SW480 (cell line): ENCODE measurements at regions not wholly inside any gene's neighbourhood (a gene's known extent, or its start where the extent isn't known, plus 50 kb on each side); places are given as distances from the start of the nearest gene placed in this dataset.

Experiments used
- DNase-seq: peaks from one replicate; pipeline ENCODE4 v3.0.0-alpha.2; 2016; ENCODE audit warnings: low spot score

DNA sequence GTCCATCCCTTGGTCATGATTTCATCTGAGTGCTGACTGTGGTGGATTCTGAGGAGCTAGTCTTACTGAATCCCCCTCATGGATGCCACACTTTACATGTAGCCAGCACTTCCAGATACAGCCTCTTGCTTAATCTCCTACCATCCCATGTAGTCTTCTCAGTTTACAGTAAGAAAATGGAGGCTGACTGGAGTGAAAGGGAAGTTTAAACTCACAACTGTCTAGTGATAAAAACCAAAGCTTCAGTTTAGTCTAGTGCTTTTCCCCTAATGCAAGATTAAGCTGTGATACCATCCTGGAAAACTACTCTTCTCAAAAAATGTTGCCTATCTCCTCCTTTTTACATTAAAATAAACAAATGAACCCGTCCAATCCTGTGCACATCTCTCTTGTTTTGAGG is 146.8 kb upstream of the HES1 start:
- no peak for DNase-seq

GRCh38 chr3:193991666-193992424 is 144.1 kb upstream of the HES1 start:
- no peak for DNase-seq

GRCh38 chr3:193992425-193993037 is 143.4 kb upstream of the HES1 start:
- no peak for DNase-seq

DNA sequence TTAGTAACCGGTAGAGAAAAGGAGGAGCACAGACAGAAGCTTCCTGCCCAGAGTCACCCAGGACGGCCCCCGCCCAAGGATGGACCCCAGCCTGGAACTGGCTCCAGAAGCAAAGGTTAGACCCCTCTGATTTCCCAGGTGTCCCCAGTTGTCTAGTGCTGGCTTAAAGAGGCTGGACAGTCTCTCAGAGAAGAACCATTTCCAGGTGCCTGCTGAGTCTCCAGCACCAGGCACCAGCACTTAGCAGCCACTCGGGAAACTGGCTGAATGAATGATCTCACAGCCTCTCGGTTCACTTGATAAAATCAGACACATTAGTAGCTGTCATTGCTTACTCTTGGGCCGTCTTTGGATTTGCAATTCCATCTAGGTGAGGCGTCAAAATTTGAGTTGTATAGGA is 139.7 kb upstream of the HES1 start:
- no peak for DNase-seq

- DNase-seq, result no peak
Observed at GRCh38 chr3:193996641-193997089, 139.3 kb upstream of the HES1 start.

DNA sequence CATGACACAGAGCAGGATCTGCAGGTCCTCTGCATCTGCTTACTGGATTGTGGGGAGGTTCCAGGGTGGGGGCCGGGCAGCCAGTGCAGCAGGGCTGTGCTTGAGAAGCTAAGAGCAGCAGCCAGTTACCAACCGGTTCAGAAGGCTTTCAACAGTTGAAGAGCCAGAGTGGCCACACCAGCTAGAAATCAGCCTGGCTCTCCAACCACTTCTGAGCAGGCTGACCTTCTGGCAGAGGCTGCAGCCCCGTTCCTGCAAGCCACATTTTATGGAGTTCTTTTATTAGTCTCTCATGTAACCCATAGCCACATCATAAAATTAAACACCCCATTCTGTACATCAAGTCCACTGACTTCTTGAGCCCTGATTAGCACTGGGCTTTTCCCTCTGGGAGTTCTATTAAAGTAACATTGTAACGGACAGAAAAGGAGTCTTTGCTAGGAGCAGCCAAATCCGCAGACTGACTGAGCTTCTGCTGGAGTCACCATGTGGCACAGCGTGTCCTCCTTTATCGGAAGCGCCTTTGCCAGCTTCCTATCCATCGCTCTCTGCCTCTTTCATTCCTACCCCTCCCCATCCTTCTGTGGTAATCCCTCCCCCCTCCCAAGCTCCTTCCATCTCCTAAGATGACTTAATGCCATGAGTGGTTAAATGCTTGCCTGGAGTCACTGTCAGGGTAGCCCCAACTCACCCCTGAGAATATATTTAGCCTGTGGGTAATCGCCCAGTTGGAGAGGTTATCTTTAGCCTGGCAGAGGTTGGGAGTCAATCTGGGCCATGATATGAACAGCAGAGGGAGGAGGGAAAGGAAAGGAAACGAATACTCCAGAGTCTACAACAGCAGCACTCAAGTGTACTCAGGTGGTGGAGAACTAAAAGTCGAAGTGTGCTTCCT is 138.5 kb upstream of the HES1 start:
- DNase-seq, result no peak

DNA sequence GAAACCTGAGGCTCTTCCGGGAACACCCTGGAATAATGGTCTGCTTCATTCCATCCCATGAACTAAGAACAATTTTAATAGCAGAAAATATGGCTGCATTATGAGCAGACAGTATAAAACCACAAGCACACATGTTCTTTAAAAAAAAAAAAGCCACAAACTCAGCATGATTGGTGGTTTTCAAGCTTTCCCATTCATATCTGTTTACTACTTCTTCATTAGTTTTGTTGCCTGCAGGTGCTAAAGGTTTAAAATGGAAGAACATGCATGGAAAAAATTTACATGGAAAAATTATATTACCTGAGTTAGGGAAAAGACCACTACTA is 137.9 kb upstream of the HES1 start:
- peak; percentile 17 for DNase-seq

GRCh38 chr3:193998628-193999195 is 137.2 kb upstream of the HES1 start:
- no peak for DNase-seq

DNA sequence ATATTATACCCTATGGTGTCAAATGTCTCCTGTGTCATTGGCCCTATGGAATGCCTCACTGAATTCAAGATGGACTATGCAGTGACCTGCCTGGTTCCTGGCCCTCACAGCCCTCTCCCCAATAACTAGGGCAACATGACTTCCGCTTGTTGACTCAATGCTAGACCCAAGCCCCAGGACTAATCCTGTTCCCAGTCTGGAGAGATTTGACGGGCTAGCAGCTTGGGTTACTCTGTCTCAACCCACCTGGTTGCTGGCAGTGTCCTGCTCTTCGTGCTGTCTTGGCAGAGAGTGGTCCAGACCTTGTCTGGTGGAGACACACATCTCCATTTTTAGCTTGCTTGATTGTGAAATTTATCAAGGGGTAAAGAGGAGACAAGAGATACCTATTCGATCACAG is 135.8 kb upstream of the HES1 start:
- DNase-seq, result no peak

- DNase-seq, result no peak
Observed at GRCh38 chr3:194000712-194001111, 135.2 kb upstream of the HES1 start.

DNA sequence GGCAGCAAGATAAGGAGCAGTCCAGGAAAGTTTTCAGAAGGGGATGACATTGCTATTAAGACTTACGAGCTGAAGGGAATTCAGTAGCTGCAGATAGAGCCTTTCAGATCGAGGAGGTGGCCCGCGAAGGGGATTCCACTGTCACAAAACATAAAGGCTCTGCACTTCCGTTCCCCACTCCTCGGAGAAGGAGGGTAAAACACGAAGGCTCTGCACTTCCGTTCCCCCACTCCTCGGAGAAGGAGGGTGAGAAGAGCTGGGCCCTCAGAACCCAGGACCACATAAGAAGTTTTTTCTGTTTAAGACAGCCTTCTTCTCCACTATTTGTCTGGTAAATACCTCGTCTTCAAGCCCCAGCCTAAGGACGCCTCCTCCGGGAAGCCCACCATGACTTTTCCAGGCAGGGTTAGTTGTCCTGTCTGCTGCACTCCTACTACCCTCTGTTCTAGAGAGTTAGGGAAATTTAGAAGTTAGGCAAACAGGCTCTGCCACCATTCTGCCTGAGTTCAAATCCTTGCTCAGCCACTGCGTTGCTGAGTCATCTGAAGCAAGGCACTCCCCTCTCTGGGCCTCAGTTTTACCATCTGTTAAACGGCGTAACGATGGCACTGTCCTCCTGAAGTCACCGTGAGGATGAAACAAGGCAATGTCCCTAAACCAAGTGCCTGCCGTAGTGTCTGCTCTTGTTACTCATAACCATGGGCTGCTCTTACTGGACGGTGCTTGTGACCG is 134.1 kb upstream of the HES1 start:
- no peak for DNase-seq

- DNase-seq, result peak; percentile 96
Observed at GRCh38 chr3:194003114-194004057, 132.6 kb upstream of the HES1 start.

DNA sequence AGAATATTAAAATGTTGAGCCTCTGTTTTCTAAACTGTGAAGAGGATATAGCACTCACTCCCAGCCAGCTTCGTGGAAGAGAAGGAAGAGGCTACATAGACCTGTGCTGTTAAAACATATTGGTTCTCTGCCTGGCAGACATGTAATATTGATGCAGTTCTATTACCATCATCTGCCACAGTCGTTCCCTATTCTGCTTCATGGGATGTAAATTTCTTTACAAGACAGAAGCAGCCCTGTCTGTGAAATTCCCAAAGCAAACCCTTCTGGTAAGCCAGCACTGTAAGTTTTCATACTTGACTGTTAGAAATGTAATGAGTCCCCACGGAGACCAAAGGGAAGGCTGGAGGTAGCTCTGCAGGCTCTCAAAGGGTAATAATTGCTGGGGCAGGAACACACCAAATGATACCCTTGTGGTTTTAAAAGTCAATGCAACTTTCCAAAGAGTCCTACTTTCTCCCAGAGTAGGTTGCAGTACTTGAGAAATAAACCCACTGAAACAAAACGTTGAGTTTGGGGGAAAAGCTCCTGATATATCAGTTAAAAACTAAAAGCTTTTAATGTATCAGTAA is 129.9 kb upstream of the HES1 start:
- DNase-seq, result no peak

GRCh38 chr3:194007592-194008337 is 128.2 kb upstream of the HES1 start:
- DNase-seq, result no peak

DNA sequence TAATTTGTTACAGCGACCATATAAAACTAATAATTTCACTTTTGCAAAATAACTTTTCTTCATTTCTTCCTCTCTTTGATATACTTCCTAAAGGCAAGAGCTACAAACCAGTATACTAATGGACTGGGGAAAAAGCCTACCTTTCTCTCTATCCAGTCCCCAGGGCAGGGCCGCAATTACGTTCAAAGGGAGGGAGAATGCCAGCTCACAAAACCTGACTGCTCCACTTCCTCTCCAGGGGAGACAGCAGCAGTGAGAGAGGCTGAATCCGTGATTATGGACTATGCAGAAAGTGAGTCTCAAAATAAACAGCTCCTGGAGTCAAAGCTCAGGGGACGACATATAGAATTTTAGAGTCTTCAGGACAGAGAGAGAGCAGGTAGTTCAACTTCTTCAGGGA is 126.9 kb upstream of the HES1 start:
- DNase-seq, result no peak

DNA sequence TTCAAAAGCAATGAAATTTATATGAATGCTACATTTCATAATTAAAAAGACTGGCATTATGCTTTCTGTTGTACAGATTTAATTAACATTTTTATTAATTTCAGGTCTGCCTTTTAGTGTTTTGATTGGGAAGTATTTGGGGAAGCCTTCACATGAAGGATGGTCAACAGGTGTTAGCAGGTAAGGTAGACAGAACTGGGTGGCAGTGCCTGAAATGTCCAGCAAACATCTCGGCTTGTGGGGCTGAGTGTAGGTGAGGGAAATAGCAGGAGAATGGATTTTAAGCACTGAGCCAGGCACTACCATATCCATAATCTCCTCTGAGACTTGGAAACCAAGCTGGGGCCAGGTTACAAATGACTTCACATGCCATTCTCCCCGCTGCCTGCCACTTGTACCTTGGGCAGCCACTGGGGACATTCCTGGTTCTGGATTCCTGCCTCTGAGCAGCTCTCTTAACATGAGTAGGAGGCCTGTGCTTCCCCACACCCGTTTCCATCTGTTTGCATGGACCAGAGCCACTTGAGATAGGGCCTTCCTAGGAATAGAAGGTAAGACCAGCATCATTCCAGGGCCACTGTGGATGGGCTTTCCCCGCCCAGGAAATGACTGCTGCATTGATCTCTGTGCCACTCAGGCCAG is 125.9 kb upstream of the HES1 start:
- DNase-seq, result peak; percentile 47

DNA sequence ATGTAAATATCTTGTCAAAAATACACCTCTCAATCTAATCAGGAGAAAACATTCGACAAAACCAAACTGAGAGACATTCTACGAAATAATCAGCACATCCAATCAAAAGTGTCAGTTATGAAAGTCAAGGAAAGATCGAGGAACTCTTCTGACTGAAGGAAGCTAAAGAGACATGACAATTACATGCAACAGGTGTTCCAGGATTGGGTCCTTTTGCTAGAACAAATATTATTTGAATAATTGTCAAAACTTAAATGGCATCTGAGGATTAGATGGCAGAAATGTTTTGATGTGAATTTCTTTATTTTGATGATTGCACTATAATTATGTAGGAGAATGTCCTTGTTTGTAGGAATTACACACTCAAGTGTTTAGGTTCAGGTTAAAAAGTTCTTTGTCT is 124.1 kb upstream of the HES1 start:
- DNase-seq, result no peak

GRCh38 chr3:194013928-194014327 is 122.0 kb upstream of the HES1 start:
- DNase-seq, result no peak

GRCh38 chr3:194014756-194015155 is 121.2 kb upstream of the HES1 start:
- DNase-seq, result no peak
